ENCODE measurements at regions not wholly inside any gene's neighbourhood (a gene's known extent, or its start where the extent isn't known, plus 50 kb on each side); places are given as distances from the start of the nearest gene placed in this dataset.

DNA sequence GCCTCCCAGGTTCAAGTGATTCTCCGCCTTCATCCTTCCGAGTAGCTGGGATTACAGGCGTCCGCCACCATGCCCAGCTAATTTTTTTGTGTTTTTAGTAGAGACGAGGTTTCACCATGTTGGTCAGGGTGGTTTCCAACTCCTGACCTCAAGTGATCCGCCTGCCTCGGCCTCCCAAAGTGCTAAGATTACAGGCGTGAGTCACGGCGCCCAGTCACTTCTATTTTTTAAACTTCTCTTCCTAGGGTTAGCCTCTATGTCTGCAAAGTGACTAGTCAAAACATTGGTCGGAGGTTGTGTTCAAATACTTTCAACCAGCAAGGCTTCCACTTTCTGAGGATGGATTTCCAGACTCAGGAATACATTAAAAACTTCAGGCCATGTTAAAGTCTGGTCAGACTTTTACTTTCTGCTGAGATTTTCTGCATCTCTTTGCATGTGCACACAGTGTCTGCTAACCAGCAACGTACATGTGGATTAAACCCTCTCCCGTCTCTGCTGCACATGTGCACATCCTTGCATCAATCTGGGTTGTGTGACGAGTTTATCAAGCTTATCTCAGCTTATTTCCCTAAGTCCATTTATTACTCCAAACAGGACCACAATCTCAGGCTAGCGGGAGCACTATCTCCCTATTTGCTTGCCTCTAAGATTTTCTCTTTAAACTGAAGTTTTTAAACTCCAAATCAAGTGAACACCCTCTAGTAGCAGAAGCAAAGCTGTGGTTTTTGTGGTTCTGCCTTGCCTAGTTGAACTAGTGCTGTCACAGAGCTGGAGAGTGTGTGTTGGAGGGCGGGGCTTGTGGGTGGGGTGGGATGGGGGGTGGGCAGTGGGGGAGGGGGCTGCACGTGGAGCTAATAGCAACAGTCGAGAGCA lies 525.2 kb upstream of the GOT2 start:
- CTCF ChIA-PET (ENCODE audit: low intra/inter-chr PET ratio): no interaction called here
- no TSS peak for BruUV-seq (replicated peaks)
- Histone ChIP-seq H4K20me1 (replicated peaks; ENCODE audit: control insufficient read depth, insufficient read depth, low read length) (no peaks in the 10 kb centered on the region), H3K27me3 (ENCODE audit: control insufficient read depth in 2 of 2, insufficient read depth in 2 of 2, low read length in 2 of 2) (no peaks in the 10 kb centered on the region), H3K27ac (ENCODE audit: extremely low read depth, low read depth, low read length) (no peak overlapping the region), H3K36me3 (ENCODE audit: control insufficient read depth, insufficient read depth, low read length) (no peaks in the 10 kb centered on the region), H3K4me3 (no peak overlapping the region), H3K9me3 (replicated peaks; ENCODE audit: control insufficient read depth, insufficient read depth, low read depth, low read length) (no peaks in the 10 kb centered on the region), H3K79me2 (ENCODE audit: control insufficient read depth, insufficient read depth, low read length) (no peaks in the 10 kb centered on the region), H2AFZ (ENCODE audit: low read depth, low read length) (no peak overlapping the region), H3K4me2 (ENCODE audit: insufficient read depth, low read length) (no peak overlapping the region), H3K9ac (ENCODE audit: insufficient read depth in 1 of 2, low read depth in 2 of 2, low read length in 2 of 2) (no peak overlapping the region), H3K4me1 (replicated peaks in 1 of 2; ENCODE audit: control insufficient read depth in 2 of 2, insufficient read depth in 2 of 2, low read length in 2 of 2) (no peaks in the 10 kb centered on the region), H3K9me1 (ENCODE audit: control insufficient read depth, insufficient read depth, low read length) (no peaks in the 10 kb centered on the region)
- TF ChIP-seq GABPA (tag; conservative IDR thresholded peaks at IDR 0.05; ENCODE audit: low read depth) (no peak), YBX1 (IDR thresholded peaks at IDR 0.05) (no peak), RCOR1 (IDR thresholded peaks at IDR 0.05; ENCODE audit: borderline replicate concordance in 1 of 2, low read depth in 2 of 2, low read length in 2 of 2) (no peak), ZNF121 (CRISPR knock-in tag; conservative IDR thresholded peaks at IDR 0.05) (no peak), WHSC1 (IDR thresholded peaks at IDR 0.05; ENCODE audit: low read length) (no peak), GATAD2A (IDR thresholded peaks at IDR 0.05) (no peak)
- TF ChIP-seq, protein P1, sequence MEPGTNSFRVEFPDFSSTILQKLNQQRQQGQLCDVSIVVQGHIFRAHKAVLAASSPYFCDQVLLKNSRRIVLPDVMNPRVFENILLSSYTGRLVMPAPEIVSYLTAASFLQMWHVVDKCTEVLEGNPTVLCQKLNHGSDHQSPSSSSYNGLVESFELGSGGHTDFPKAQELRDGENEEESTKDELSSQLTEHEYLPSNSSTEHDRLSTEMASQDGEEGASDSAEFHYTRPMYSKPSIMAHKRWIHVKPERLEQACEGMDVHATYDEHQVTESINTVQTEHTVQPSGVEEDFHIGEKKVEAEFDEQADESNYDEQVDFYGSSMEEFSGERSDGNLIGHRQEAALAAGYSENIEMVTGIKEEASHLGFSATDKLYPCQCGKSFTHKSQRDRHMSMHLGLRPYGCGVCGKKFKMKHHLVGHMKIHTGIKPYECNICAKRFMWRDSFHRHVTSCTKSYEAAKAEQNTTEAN (CRISPR knock-in tag; IDR thresholded peaks at IDR 0.05): no peak
- TF ChIP-seq, protein P2, sequence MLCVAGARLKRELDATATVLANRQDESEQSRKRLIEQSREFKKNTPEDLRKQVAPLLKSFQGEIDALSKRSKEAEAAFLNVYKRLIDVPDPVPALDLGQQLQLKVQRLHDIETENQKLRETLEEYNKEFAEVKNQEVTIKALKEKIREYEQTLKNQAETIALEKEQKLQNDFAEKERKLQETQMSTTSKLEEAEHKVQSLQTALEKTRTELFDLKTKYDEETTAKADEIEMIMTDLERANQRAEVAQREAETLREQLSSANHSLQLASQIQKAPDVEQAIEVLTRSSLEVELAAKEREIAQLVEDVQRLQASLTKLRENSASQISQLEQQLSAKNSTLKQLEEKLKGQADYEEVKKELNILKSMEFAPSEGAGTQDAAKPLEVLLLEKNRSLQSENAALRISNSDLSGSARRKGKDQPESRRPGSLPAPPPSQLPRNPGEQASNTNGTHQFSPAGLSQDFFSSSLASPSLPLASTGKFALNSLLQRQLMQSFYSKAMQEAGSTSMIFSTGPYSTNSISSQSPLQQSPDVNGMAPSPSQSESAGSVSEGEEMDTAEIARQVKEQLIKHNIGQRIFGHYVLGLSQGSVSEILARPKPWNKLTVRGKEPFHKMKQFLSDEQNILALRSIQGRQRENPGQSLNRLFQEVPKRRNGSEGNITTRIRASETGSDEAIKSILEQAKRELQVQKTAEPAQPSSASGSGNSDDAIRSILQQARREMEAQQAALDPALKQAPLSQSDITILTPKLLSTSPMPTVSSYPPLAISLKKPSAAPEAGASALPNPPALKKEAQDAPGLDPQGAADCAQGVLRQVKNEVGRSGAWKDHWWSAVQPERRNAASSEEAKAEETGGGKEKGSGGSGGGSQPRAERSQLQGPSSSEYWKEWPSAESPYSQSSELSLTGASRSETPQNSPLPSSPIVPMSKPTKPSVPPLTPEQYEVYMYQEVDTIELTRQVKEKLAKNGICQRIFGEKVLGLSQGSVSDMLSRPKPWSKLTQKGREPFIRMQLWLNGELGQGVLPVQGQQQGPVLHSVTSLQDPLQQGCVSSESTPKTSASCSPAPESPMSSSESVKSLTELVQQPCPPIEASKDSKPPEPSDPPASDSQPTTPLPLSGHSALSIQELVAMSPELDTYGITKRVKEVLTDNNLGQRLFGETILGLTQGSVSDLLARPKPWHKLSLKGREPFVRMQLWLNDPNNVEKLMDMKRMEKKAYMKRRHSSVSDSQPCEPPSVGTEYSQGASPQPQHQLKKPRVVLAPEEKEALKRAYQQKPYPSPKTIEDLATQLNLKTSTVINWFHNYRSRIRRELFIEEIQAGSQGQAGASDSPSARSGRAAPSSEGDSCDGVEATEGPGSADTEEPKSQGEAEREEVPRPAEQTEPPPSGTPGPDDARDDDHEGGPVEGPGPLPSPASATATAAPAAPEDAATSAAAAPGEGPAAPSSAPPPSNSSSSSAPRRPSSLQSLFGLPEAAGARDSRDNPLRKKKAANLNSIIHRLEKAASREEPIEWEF (CRISPR knock-in tag; IDR thresholded peaks at IDR 0.05): no peak
- POLR2A ChIA-PET: no interaction called here
- under 1% methylated on average over 18 of the region's 18 CpGs for WGBS (ENCODE audit: insufficient coverage, low coverage, missing lambda C conversion rate)
- no peak for DNase-seq (ENCODE audit: extremely low read depth in 1 of 4, low spot score in 3 of 4)
- intact Hi-C loops (cut with micrococcal nuclease) (no loop called here), in situ Hi-C loops (cut with MboI) (no loop called here)
- FAIRE-seq: no peak
- no peak for ATAC-seq
